GM12875 (cell line): ENCODE measurements at regions not wholly inside any gene's neighbourhood (a gene's known extent, or its start where the extent isn't known, plus 50 kb on each side); places are given as distances from the start of the nearest gene placed in this dataset.

Experiments used
- H3K4me3 ChIP-seq: one replicate; pipeline ENCODE4 v1.5.1; 2011; ENCODE audit warnings: low read depth, low read length, control low read depth
- TF ChIP-seq, protein P1 (sequence below): IDR thresholded peaks from 2 replicates; pipeline ENCODE4 v1.5.1; 2011; ENCODE audit warnings: low read depth, mild to moderate bottlenecking, control low read depth, inconsistent platforms, low read length, moderate library complexity, borderline replicate concordance; ENCODE audit not compliant: insufficient read depth

DNA sequence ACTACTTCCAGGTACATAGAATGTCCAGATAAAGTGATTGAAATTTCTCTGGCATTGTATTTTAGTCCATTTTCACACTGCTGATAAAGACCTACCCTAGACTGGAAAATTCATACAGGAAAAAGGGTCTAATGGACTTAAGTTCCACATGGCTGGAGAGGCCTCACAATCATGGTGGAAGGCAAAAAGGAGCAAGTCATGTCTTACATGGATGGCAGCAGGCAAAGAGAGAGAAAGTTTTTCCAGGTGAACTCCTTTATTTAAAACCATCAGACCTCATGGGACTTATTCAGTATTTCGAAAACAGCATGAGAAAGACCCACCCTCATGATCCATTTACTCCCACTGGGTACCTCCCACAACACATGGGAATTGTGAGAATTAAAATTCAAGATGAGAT lies 1359.7 kb upstream of the RAG2 start:
- no peak overlapping the region for H3K4me3 ChIP-seq
- TF ChIP-seq, protein P1, sequence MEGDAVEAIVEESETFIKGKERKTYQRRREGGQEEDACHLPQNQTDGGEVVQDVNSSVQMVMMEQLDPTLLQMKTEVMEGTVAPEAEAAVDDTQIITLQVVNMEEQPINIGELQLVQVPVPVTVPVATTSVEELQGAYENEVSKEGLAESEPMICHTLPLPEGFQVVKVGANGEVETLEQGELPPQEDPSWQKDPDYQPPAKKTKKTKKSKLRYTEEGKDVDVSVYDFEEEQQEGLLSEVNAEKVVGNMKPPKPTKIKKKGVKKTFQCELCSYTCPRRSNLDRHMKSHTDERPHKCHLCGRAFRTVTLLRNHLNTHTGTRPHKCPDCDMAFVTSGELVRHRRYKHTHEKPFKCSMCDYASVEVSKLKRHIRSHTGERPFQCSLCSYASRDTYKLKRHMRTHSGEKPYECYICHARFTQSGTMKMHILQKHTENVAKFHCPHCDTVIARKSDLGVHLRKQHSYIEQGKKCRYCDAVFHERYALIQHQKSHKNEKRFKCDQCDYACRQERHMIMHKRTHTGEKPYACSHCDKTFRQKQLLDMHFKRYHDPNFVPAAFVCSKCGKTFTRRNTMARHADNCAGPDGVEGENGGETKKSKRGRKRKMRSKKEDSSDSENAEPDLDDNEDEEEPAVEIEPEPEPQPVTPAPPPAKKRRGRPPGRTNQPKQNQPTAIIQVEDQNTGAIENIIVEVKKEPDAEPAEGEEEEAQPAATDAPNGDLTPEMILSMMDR, result no peak

DNA sequence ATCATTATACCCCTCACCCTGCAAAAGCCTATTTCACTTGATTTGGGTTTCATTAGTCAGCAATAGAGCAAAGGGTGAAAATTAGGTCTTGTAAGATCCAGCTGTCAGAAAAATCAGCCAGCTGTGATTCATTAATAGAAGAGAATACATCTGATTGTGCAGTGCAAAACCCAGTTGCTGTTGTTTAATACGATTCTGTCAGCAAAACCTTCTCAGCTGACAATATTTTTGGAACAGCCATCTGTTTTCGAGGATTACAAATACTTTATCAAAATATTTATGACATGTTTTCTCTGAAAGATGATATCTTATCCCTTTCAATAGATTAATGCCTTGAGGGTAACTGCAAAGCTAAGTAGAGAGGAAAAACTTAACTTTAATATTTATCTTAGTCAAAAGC lies 1354.0 kb upstream of the RAG2 start:
- no peak overlapping the region for H3K4me3 ChIP-seq
- TF ChIP-seq, protein P1, result no peak

DNA sequence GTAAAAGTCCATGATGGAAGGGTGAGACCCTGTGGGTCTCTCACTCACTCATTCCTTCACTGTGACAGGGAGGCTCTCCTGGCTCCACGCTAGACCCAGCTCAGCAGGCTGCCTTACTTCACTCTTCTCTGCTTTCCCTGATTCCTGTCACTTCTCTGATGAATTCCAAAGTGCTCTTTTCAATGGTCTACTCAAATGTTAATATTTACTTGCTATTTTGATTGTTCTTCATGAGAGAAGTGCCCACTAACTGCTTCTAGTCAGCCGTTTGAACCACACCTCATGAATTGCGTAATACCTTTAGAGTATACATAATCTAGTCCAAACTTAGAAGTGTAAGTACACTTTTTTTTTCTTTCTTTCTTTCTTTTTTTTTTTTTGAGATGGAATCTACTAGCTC lies 1350.2 kb upstream of the RAG2 start:
- H3K4me3 ChIP-seq, result no peak overlapping the region
- TF ChIP-seq, protein P1, result no peak

DNA sequence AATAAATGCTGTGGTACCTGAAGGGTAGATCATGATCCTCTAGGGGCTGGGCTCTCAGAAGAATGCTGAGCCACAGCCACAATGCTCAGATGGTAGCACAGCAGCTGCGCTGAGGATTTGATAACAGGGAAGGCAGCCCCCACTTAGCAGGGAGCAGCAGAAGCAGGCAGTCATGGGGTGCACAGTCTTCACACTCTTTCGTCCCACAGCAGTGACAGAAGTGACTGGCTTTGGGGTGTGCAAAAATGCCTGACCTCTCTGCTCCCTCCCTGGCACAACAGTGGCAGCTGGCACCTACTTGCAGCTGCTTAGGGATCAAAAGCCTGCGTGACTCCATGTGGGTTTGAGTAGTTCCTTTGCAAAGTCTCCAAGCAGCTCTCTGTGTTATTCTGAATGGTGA lies 1349.8 kb upstream of the RAG2 start:
- TF ChIP-seq, protein P1, result no peak
- H3K4me3 ChIP-seq, result no peak overlapping the region

DNA sequence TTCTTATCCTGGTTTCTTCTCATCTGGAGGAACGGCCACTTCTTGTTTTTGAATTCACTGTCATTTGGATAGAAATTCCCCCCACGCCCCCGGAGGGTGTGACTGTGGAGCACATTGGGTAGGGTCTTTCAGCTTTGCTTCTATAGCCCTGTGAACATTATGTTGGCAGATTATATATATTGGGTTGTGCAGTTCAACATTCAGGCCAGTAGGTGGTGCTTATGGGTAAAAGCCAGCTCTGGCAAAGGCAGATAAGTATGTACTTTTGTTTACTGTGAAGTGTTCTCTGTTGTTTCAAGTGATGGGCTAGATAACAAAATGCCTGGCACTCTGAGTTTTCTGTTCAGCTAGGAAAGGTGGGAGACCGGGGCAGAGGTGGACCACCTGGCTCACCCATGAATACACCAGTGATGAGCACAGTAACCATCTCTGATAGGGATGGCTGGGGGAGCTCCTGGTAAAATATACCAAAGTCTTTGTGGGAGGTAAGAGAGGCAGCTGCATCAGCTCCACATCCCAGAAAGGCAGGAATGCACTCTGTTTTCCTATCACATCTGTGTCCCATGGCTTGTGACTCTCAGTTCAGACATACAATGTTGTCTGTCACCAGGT lies 1348.2 kb upstream of the RAG2 start:
- TF ChIP-seq, protein P1, result peak; percentile 60
- H3K4me3 ChIP-seq, result no peak overlapping the region

DNA sequence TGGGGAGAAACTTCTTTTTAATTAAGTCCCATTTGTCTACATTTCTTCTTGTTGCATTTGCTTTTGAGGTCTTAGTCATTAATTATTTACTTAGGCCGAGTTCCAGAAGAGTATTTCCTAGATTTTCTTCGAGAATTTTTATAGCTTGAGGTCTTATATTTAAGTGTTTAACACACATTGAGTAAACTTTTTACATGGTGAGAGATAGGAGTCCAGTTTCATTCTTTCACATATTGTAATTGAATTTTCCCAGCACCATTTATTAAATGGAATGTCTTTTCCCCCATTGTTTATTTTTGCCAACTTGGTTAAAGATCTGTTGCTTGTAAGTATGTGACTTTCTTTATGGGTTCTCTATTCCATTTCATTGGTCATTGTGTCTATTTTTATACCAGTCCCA lies 1344.0 kb upstream of the RAG2 start:
- TF ChIP-seq, protein P1, result no peak
- H3K4me3 ChIP-seq, result no peak overlapping the region

DNA sequence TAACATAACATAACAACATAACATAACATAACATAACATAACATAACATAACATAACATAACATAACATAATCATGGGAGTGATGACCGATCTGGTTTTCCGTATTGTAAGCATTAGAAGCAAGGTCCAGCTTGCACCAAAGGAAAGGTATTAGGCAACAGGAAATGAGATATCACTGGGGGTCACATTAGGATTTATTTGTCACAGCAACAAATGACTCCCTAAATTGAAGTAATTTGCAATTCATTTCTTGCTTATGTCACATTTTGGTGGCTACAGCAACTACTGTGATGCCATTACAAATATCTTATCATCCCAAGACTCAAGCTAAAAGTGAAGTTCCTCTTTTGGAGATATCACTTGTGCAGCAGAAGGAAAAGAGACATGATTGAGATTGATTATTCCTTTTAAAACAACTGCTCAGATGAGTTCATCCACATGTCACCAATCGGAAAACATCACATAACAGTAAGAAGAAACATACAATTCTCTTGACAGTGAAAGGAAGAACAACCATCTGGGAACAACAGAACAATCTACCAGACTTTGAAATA lies 1331.1 kb upstream of the RAG2 start:
- TF ChIP-seq, protein P1, result no peak
- no peak overlapping the region for H3K4me3 ChIP-seq
